ENCODE measurements at regions not wholly inside any gene's neighbourhood (a gene's known extent, or its start where the extent isn't known, plus 50 kb on each side); places are given as distances from the start of the nearest gene placed in this dataset.

- no peak for DNase-seq (ENCODE audit: low read depth)
- H3K4me3 ChIP-seq (ENCODE audit: low read length) = no peak overlapping the region
- TF ChIP-seq CTCF (conservative IDR thresholded peaks at IDR 0.05; ENCODE audit: low read length) = no peak
Measured at GRCh38 chr5:40017135-40017534, 592.4 kb upstream of the DAB2 start.

GRCh38 chr5:40010436-40010835 is 585.7 kb upstream of the DAB2 start:
- no peak for DNase-seq (ENCODE audit: low read depth)
- H3K4me3 ChIP-seq (ENCODE audit: low read length) = no peak overlapping the region
- no peak for TF ChIP-seq CTCF (conservative IDR thresholded peaks at IDR 0.05; ENCODE audit: low read length)

- no peak overlapping the region for H3K4me3 ChIP-seq (ENCODE audit: low read length)
- no peak for TF ChIP-seq CTCF (conservative IDR thresholded peaks at IDR 0.05; ENCODE audit: low read length)
- DNase-seq (ENCODE audit: low read depth) = no peak
Measured at GRCh38 chr5:40006260-40006659, 581.5 kb upstream of the DAB2 start.

- no peak overlapping the region for H3K4me3 ChIP-seq (ENCODE audit: low read length)
- TF ChIP-seq CTCF (conservative IDR thresholded peaks at IDR 0.05; ENCODE audit: low read length) = no peak
- no peak for DNase-seq (ENCODE audit: low read depth)
Measured at GRCh38 chr5:40001796-40002195, 577.0 kb upstream of the DAB2 start.

- H3K4me3 ChIP-seq (ENCODE audit: low read length) = no peak overlapping the region
Measured at GRCh38 chr5:39998518-39998917, 573.7 kb upstream of the DAB2 start.

GRCh38 chr5:39995990-39996389 is 571.2 kb upstream of the DAB2 start:
- TF ChIP-seq CTCF (conservative IDR thresholded peaks at IDR 0.05; ENCODE audit: low read length) = no peak
- no peak for DNase-seq (ENCODE audit: low read depth)
- no peak overlapping the region for H3K4me3 ChIP-seq (ENCODE audit: low read length)

More at GRCh38 chr5:39998518-39998917, 573.7 kb upstream of the DAB2 start:
- TF ChIP-seq CTCF (conservative IDR thresholded peaks at IDR 0.05; ENCODE audit: low read length) = no peak
- DNase-seq (ENCODE audit: low read depth) = peak; percentile 83

GRCh38 chr5:39992617-39993202 is 567.9 kb upstream of the DAB2 start:
- TF ChIP-seq CTCF (conservative IDR thresholded peaks at IDR 0.05; ENCODE audit: low read length) = no peak
- DNase-seq (ENCODE audit: low read depth) = no peak
- H3K4me3 ChIP-seq (ENCODE audit: low read length) = no peak overlapping the region
